ENCODE measurements at regions not wholly inside any gene's neighbourhood (a gene's known extent, or its start where the extent isn't known, plus 50 kb on each side); places are given as distances from the start of the nearest gene placed in this dataset.

GRCh38 chr18:78883501-78883900 is 96.1 kb upstream of the SALL3 start:
- DNase-seq (ENCODE audit: low spot score) = no peak

GRCh38 chr18:78884502-78884901 is 95.1 kb upstream of the SALL3 start:
- DNase-seq (ENCODE audit: low spot score) = no peak

- DNase-seq (ENCODE audit: low spot score) = no peak
Measured at GRCh38 chr18:78889250-78889649, 90.4 kb upstream of the SALL3 start.

- no peak for DNase-seq (ENCODE audit: low spot score)
Measured at GRCh38 chr18:78890388-78890787, 89.2 kb upstream of the SALL3 start.

GRCh38 chr18:78891185-78891762 is 88.3 kb upstream of the SALL3 start:
- no peak for DNase-seq (ENCODE audit: low spot score)

GRCh38 chr18:78892177-78892576 is 87.4 kb upstream of the SALL3 start:
- no peak for DNase-seq (ENCODE audit: low spot score)

- DNase-seq (ENCODE audit: low spot score) = no peak
Measured at GRCh38 chr18:78892721-78893120, 86.9 kb upstream of the SALL3 start.

- DNase-seq (ENCODE audit: low spot score) = no peak
Measured at GRCh38 chr18:78893281-78894032, 86.2 kb upstream of the SALL3 start.

GRCh38 chr18:78894033-78894305 is 85.6 kb upstream of the SALL3 start:
- DNase-seq (ENCODE audit: low spot score) = no peak

- no peak for DNase-seq (ENCODE audit: low spot score)
Measured at GRCh38 chr18:78895207-78896001, 84.2 kb upstream of the SALL3 start.

GRCh38 chr18:78896111-78896905 is 83.3 kb upstream of the SALL3 start:
- DNase-seq (ENCODE audit: low spot score) = no peak

GRCh38 chr18:78898066-78898465 is 81.6 kb upstream of the SALL3 start:
- DNase-seq (ENCODE audit: low spot score) = no peak

- no peak for DNase-seq (ENCODE audit: low spot score)
Measured at GRCh38 chr18:78898635-78899034, 81.0 kb upstream of the SALL3 start.

- no peak for DNase-seq (ENCODE audit: low spot score)
Measured at GRCh38 chr18:78899241-78899640, 80.4 kb upstream of the SALL3 start.

- no peak for DNase-seq (ENCODE audit: low spot score)
Measured at GRCh38 chr18:78900938-78901909, 78.4 kb upstream of the SALL3 start.

- no peak for DNase-seq (ENCODE audit: low spot score)
Measured at GRCh38 chr18:78901923-78902794, 77.5 kb upstream of the SALL3 start.

GRCh38 chr18:78902795-78903435 is 76.7 kb upstream of the SALL3 start:
- no peak for DNase-seq (ENCODE audit: low spot score)

- DNase-seq (ENCODE audit: low spot score) = no peak
Measured at GRCh38 chr18:78903436-78904178, 76.0 kb upstream of the SALL3 start.

GRCh38 chr18:78904179-78904531 is 75.5 kb upstream of the SALL3 start:
- no peak for DNase-seq (ENCODE audit: low spot score)
